Uterus (tissue), 3 donors: ENCODE measurements at regions not wholly inside any gene's neighbourhood (a gene's known extent, or its start where the extent isn't known, plus 50 kb on each side); places are given as distances from the start of the nearest gene placed in this dataset.

Source experiments
- DNase-seq, 2 donors: peaks; one replicate each; pipeline ENCODE4 v3.0.0-alpha.2; 2019 to 2020
- H3K27ac ChIP-seq, 2 donors: fragments of 200-600 bp; sonication (generic); 1 replicate in 1 of 2; 2 replicates in 1 of 2; pipeline ENCODE4 v1.5.1; 2016 to 2018
- H3K27me3 ChIP-seq, 2 donors: fragments of 200-600 bp; sonication (generic); one replicate each; pipeline ENCODE4 v1.5.1; 2018 to 2019; ENCODE audit warnings: control low read depth in 1 of 2
- H3K36me3 ChIP-seq, 2 donors: fragments of 200-600 bp; sonication (generic); one replicate each; pipeline ENCODE4 v1.5.1; 2019; ENCODE audit warnings: control low read depth in 1 of 2
- H3K4me1 ChIP-seq, 2 donors: fragments of 200-600 bp; sonication (generic); one replicate each; pipeline ENCODE4 v1.5.1; 2018 to 2019; ENCODE audit warnings: control low read depth in 1 of 2
- H3K4me3 ChIP-seq, 2 donors: fragments of 200-600 bp; sonication (generic); 1 replicate in 1 of 2; 2 replicates in 1 of 2; pipeline ENCODE4 v1.5.1; 2018 to 2019; ENCODE audit warnings: mild to moderate bottlenecking in 1 of 2
- H3K9me3 ChIP-seq, 2 donors: fragments of 200-600 bp; sonication (generic); one replicate each; pipeline ENCODE4 v1.5.1; 2019; ENCODE audit warnings: control low read depth in 1 of 2
- POLR2A ChIP-seq, 2 donors: fragments of 450-650 bp; IDR thresholded peaks; one replicate each; pipeline ENCODE4 v1.6.1; 2016; ENCODE audit warnings: antibody characterized with exemption in 2 of 2, mild to moderate bottlenecking in 1 of 2, moderate library complexity in 1 of 2
- intact Hi-C: fragments of 100-400 bp; cut with DNase I; formaldehyde crosslinking; loops from one replicate; pipeline ENCODE4 v1.15.1; 2023; ENCODE audit warnings: low total_unique reads
- TF ChIP-seq, protein P1 (sequence below), 4 experiments: fragments of 200-600 bp in 2 of 4; fragments of 450-650 bp in 2 of 4; sonication (generic) in 2 of 4; IDR thresholded peaks; one replicate each; pipeline ENCODE4 v1.5.1; 2016 to 2019; ENCODE audit warnings: antibody characterized with exemption in 4 of 4, mild to moderate bottlenecking in 2 of 4, moderate library complexity in 1 of 4
- donor health status: DM: yes; HTN: yes; CAD: no.

DNA sequence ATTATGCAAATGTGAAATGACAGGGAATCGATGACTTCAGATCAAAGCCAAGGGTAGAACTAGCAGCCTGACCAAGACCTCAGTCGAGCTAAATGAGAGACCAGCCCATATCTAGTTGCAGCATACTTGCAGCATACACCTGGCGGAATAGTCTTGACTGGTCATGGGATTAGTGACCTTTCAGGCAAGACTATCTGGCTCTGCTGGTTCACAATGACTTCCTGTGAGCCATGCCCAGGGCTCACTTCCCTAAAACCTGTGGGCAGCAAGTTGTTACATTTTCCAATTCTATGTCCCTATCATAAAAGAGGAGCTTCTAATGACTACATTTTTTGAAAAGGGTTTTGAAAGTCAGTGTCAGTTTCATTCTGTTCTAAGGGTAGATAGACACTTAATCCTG lies 1624.9 kb upstream of the CELF4 start:
- TF ChIP-seq, protein P1, sequence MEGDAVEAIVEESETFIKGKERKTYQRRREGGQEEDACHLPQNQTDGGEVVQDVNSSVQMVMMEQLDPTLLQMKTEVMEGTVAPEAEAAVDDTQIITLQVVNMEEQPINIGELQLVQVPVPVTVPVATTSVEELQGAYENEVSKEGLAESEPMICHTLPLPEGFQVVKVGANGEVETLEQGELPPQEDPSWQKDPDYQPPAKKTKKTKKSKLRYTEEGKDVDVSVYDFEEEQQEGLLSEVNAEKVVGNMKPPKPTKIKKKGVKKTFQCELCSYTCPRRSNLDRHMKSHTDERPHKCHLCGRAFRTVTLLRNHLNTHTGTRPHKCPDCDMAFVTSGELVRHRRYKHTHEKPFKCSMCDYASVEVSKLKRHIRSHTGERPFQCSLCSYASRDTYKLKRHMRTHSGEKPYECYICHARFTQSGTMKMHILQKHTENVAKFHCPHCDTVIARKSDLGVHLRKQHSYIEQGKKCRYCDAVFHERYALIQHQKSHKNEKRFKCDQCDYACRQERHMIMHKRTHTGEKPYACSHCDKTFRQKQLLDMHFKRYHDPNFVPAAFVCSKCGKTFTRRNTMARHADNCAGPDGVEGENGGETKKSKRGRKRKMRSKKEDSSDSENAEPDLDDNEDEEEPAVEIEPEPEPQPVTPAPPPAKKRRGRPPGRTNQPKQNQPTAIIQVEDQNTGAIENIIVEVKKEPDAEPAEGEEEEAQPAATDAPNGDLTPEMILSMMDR (IDR thresholded peaks at IDR 0.05) = no peak
- no peak for TF ChIP-seq POLR2A (IDR thresholded peaks at IDR 0.05)
- no peak for DNase-seq
- H3K36me3 ChIP-seq = no peaks in the 10 kb centered on the region
- no peak overlapping the region for H3K4me3 ChIP-seq
- intact Hi-C loops = no loop called here
- no peaks in the 10 kb centered on the region for H3K4me1 ChIP-seq
- H3K27ac ChIP-seq = no peak overlapping the region
- H3K27me3 ChIP-seq = no peaks in the 10 kb centered on the region
- no peaks in the 10 kb centered on the region for H3K9me3 ChIP-seq

DNA sequence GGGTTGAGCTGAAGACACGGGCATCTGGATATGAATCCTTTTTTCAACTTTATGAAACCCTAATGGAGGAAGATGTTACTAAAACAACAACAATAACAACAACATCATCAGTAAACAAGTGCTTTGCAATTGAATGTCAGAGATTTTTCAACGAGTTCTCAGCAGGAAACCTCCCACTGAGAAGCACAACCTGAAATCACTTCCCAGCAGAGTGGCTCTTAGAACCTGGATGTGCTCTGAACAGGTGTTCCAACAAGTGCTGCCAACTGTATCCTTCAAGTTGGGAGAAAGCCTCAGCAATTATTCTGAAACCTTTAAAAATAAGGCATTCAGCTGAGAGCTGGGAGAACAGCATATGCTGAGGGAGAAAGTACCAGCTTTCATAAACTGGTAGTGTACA lies 1622.7 kb upstream of the CELF4 start:
- Histone ChIP-seq H3K4me3 (no peak overlapping the region), H3K27me3 (no peaks in the 10 kb centered on the region), H3K9me3 (no peaks in the 10 kb centered on the region), H3K36me3 (no peaks in the 10 kb centered on the region), H3K4me1 (no peaks in the 10 kb centered on the region), H3K27ac (no peak overlapping the region)
- DNase-seq = no peak
- intact Hi-C loops = no loop called here
- TF ChIP-seq POLR2A (IDR thresholded peaks at IDR 0.05) = no peak
- TF ChIP-seq, protein P1 (IDR thresholded peaks at IDR 0.05) = no peak

DNA sequence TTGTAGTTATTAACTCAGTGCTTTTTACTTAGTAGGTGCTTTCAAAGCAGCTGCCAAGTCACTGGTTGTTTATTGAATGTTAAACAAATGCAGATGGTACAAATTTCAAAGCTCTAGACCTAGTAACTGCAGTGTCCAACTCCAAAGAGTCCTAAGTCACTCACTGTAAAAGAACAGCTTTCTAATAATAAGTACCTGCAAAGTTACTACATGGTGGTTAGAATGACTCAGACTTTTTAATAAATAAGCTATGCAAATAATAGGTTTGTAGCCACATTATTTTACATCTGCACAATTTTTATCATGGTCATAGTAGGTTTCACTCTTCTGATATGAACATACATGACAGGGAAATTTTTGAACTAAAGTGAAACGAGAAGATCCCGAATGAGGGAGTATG lies 1620.4 kb upstream of the CELF4 start:
- Histone ChIP-seq H3K36me3 (no peaks in the 10 kb centered on the region), H3K4me1 (no peaks in the 10 kb centered on the region), H3K9me3 (no peaks in the 10 kb centered on the region), H3K27ac (no peak overlapping the region), H3K4me3 (no peak overlapping the region), H3K27me3 (no peaks in the 10 kb centered on the region)
- intact Hi-C loops = no loop called here
- no peak for TF ChIP-seq POLR2A (IDR thresholded peaks at IDR 0.05)
- TF ChIP-seq, protein P1 (IDR thresholded peaks at IDR 0.05) = no peak
- DNase-seq = no peak

DNA sequence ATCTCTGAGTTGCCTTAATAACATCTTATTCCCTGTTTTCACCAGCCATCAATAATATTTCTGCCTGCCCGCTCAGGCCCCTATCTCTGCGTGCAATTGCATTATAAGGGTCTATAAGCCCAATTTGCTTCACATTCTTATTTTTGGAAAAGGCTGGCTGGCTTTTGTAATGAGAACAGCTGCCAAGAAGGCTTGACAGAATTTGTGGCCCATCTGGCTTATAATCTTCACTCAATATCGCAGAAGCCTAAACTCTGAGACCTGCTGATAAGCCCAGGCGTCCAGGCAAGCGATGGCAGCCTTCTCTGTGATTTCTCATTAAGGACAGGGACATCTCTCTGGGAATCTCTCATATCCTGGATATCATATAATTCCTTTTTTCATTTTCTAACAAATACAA lies 1618.6 kb upstream of the CELF4 start:
- Histone ChIP-seq H3K36me3 (no peaks in the 10 kb centered on the region), H3K4me1 (no peaks in the 10 kb centered on the region), H3K27ac (no peak overlapping the region), H3K27me3 (no peaks in the 10 kb centered on the region), H3K4me3 (no peak overlapping the region), H3K9me3 (no peaks in the 10 kb centered on the region)
- DNase-seq = no peak
- intact Hi-C loops = no loop called here
- no peak for TF ChIP-seq POLR2A (IDR thresholded peaks at IDR 0.05)
- TF ChIP-seq, protein P1 (IDR thresholded peaks at IDR 0.05) = no peak

DNA sequence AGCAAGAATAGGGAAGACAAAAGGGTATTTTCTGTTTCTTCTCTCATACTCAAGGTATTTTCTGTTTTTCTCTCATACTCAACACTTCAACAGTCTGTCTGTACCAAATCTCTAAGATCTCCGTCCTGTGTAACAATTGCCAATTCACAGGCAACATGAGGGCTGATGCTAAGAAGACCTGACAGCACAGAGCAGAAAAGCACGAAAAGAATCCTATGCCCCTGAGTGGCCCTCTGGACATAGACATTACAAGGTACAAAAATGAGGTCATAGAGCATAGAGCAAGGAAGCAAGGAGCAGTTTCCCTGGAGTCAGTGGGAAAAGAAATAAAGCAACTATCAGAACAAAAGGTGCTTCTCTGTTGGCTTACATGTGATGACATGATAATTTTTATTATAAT lies 1612.6 kb upstream of the CELF4 start:
- no peak for TF ChIP-seq POLR2A (IDR thresholded peaks at IDR 0.05)
- TF ChIP-seq, protein P1 (IDR thresholded peaks at IDR 0.05) = no peak
- intact Hi-C loops = no loop called here
- Histone ChIP-seq H3K27ac (no peak overlapping the region), H3K36me3 (no peaks in the 10 kb centered on the region), H3K27me3 (no peaks in the 10 kb centered on the region), H3K9me3 (no peaks in the 10 kb centered on the region), H3K4me3 (no peak overlapping the region), H3K4me1 (no peaks in the 10 kb centered on the region)
- no peak for DNase-seq
